A549 (cell line): ENCODE measurements at regions not wholly inside any gene's neighbourhood (a gene's known extent, or its start where the extent isn't known, plus 50 kb on each side); places are given as distances from the start of the nearest gene placed in this dataset.

ENCODE experiments used
- POLR2A ChIP-seq: IDR thresholded peaks from 2 replicates; pipeline ENCODE4 v1.6.1; 2012; ENCODE audit warnings: mild to moderate bottlenecking, low read length
- TF ChIP-seq, protein P1 (sequence below): fragments of >200 bp; sonication (Bioruptor Twin); formaldehyde crosslinking; IDR thresholded peaks from 3 replicates; pipeline ENCODE4 v1.5.1; 2016

DNA sequence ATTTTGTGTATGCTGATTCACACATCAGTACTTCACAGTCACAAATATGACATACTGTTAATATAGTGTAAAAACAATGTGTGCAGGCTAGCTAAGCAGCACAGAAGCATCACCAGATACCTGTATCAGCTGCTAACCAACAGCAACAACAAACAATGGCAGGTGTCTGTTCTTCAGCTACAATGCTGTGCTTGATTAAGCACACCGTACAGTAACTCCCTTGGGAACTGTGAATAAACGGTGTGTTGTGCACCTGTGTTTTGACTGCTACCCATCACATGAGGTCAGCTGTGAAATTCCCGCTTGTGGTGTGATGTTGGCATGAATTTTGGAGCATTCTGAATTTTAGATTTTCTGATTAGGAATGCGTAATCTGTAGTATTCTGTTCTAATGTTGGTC is 379.7 kb upstream of the FAT1 start:
- TF ChIP-seq, protein P1, sequence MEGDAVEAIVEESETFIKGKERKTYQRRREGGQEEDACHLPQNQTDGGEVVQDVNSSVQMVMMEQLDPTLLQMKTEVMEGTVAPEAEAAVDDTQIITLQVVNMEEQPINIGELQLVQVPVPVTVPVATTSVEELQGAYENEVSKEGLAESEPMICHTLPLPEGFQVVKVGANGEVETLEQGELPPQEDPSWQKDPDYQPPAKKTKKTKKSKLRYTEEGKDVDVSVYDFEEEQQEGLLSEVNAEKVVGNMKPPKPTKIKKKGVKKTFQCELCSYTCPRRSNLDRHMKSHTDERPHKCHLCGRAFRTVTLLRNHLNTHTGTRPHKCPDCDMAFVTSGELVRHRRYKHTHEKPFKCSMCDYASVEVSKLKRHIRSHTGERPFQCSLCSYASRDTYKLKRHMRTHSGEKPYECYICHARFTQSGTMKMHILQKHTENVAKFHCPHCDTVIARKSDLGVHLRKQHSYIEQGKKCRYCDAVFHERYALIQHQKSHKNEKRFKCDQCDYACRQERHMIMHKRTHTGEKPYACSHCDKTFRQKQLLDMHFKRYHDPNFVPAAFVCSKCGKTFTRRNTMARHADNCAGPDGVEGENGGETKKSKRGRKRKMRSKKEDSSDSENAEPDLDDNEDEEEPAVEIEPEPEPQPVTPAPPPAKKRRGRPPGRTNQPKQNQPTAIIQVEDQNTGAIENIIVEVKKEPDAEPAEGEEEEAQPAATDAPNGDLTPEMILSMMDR = no peak
- TF ChIP-seq POLR2A = no peak
